ENCODE measurements at regions not wholly inside any gene's neighbourhood (a gene's known extent, or its start where the extent isn't known, plus 50 kb on each side); places are given as distances from the start of the nearest gene placed in this dataset.

DNA sequence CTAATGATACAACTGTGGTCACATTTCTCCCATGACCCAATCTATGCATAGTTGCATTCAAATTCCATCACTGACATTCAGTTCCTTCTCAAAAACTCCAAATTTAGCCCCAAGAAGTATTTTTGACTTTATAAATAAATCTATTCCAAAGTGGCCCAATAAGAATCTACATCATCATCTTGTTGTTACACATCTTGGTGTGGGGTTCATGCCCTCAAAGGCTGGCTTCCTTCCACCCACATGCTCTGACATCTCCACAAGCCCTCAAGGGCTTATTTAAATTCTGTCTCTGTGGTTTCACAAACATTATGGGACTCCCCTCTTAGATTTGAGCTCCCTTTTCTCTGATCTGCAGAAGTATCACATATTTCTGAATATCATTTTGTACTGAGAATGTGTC, 585.3 kb upstream of the BTBD3 start:
- DNase-seq = no peak

- DNase-seq = no peak
Measured at GRCh38 chr20:11333634-11334033, 584.1 kb upstream of the BTBD3 start.

- no peak for DNase-seq
Measured at GRCh38 chr20:11337361-11338130, 580.1 kb upstream of the BTBD3 start.

GRCh38 chr20:11338496-11339306, 579.0 kb upstream of the BTBD3 start:
- no peak for DNase-seq

- DNase-seq = no peak
Measured at GRCh38 chr20:11344939-11345338, 572.8 kb upstream of the BTBD3 start.

DNA sequence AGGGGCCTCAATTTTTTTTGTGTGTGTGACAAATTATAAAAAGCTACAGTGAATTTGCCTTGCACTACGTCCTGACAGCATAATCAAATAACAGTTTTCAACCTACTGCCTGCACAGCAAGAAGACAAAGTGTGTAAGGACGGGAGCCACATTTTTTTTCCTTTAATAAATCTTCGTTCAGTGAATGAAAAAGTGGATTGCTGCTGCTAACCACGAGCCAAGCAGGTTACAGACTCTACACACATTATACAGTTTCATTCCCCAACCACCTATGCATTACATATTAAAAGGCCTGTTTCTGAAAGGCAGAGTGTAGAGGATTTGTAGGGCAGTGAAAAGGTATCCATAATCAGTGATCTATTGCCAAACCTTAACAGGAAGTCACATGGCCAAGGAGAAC, 570.0 kb upstream of the BTBD3 start:
- DNase-seq = no peak

DNA sequence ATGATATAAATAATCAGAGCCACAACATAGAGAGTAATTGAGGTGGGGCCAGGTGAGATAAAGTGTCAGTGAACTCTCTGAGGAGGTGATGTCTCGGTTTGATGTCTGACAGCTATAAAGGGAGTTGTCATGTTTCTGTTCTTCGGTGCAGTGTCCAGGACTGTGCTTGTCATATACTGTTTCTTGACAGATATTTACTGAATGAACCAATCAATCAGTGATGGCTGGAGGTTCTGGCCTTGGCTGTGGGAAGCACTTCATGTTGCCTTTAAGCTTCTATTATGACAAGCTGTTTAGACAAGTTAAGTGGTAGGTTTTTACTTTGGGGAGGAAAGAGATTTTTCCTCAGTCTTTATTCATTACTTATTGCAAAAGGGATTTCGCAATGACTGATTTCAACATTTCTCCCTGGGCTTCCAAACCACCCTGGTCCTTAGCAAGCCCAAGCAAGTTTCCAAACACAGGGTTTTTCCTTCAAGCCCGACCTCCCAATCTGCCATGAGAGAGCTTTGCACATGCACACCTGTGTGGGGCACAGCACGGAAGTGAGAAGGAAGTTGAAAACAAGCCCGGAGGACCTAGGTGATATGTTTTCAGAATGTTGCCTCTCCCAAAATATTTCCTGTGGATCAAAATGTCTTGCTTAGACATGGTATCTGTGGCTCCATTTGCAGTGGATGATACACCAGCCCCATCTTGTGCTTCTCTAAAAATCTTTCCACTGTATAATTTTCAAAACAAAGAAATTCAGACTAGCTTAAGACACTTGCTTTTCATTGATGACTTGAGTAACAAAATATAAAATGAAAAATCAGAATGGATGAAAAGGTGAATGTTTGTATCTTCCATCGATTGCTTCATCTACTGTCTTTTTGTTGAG, 567.3 kb upstream of the BTBD3 start:
- DNase-seq = no peak

DNA sequence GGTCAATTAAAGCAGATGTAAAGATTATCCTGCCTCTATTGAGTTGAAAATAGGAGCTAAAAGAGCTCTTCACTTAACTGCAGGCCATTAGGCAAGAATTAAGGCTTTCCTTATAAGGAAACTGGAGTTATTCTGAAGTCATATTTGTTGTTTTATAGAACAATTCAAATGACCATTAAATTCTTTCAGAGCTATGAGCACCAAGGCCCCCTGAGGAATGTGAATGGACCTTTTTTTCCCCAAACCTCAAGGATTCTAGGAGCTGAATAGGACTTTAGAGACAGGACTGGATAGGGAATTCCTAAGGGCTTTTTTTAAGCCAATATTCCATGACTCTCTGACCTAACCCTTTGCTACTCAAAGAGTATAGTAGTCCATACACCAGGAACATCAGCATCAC, 565.7 kb upstream of the BTBD3 start:
- DNase-seq = no peak

DNA sequence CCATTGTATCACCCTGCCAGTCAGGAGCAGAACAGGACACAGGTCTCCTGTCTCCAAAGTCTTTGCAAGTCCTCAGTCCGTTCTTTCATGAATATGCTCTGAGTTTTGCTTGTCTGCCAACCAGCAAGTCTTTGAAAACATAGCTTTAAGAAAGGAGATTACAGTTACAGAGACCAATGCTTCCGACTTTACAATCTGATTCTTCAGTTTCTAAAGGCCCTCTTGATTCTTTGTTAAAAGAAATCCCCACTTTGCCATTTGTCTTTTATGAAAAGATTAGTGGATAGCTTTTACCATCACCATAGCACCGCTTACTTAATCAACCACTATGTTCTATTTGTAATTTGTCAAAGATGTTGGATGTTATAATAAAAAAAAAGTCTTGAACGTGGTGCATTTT, 562.8 kb upstream of the BTBD3 start:
- no peak for DNase-seq

GRCh38 chr20:11355345-11355744, 562.3 kb upstream of the BTBD3 start:
- no peak for DNase-seq

DNA sequence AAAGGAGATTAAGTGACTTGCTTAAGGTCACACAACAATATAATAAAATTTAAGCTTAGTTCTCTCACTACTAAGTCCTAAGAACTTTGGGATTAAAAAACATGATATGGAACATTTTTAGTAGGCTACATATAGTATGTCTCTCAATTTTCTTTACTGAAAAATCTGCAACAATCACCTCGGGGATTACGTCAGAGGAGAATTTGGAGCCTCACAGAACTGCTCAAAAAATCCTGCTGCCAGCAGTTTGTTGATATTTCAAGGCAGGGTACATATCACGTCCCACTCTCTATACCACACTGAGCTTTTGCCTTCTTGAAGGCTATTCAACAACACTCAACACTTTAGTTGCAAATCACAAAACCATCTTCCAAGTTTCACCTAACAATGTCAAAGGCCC, 561.6 kb upstream of the BTBD3 start:
- no peak for DNase-seq

DNA sequence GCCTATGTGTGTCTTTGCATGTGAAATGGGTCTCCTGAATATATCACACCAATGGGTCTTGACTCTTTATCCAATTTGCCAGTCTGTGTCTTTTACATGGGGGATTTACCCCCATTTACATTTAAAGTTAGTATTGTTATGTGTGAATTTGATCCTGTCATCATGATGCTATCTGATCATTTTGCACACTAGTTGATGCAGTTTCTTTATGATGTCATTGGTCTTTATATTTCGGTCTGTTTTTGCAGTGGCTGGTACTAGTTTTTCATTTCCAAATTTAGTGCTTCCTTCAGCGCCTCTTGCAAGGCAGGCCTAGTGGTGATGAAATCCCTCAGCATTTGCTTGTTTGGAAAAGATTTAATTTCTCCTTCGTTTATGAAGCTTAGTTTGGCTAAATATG, 555.2 kb upstream of the BTBD3 start:
- DNase-seq = no peak

- no peak for DNase-seq
Measured at GRCh38 chr20:11364736-11365135, 553.0 kb upstream of the BTBD3 start.

DNA sequence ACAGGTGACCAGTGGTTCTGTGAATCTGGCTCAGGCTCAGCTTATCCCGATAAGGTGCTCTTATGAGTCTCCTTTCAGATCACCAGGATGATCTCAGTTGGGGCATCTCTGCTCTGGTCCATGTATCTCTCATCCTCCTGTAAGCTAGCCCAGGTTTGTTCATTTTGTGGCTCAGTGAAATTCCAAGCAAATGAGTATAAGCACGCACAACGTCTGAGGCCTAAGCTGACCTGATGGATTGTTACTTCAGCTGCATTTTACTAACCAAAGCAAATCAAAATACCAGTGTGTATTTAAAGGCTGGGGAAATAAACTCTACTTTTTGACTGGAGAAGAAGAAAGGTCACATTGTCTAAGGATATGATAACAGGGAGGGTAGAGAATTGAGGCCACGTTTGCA, 551.0 kb upstream of the BTBD3 start:
- no peak for DNase-seq

GRCh38 chr20:11368499-11368898, 549.2 kb upstream of the BTBD3 start:
- DNase-seq = no peak

GRCh38 chr20:11368965-11369711, 548.6 kb upstream of the BTBD3 start:
- no peak for DNase-seq

DNA sequence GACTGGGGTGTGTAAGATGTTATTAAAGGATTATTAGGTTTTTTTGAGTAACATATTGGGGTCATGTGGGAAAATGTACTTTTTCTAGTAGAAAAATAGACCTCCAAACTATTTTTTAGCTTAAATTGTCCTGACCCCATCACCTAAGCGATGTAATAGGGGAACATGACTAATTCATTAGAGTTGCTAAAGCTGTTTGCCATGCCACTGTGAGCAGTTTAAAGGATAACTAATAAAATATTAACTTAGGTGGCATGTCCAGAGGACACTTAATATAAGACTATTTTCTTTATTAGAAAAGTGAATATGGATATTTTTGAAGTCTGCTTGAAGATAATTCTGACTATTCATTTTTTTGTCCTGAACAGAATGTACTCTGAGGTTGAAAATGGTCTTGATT, 545.9 kb upstream of the BTBD3 start:
- DNase-seq = no peak

GRCh38 chr20:11372876-11373790, 544.6 kb upstream of the BTBD3 start:
- DNase-seq = no peak

DNA sequence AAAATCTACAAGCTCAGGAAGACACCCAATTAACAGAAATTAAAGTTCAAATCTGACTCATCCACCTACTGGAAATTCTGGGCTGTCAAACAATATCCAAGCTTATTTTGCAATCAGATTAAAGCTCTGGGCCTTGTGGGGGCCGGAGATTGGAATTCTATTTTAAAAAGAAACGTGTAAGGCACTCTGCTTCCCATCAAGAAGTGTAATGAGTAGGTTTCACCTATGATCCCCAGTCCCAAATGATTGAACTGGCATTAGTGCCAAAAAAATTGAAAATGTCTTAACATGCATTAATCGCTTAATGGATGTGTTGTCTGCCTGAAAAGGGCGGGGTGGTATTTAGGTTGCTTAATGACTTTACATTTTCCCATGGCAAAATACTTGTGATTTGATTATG, 542.4 kb upstream of the BTBD3 start:
- no peak for DNase-seq

GRCh38 chr20:11375966-11376365, 541.7 kb upstream of the BTBD3 start:
- no peak for DNase-seq

DNA sequence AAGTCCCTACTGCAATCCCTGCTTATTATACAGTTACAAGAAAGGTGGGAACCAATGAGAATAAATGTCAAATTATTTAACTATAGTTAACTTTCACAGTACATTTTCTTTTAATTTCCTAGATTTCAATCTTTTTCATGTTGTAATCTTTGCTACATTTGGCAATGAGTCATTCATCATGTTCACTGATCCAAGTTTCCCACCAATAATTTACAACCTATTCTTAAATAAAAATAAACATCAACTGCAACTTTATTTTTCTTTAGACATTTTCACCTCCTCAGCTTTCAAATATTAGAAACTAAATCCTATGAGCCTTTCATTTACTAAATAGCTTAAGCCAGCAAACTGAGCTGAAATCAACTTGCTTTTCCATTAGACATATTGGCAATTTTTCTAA, 541.3 kb upstream of the BTBD3 start:
- DNase-seq = no peak

DNA sequence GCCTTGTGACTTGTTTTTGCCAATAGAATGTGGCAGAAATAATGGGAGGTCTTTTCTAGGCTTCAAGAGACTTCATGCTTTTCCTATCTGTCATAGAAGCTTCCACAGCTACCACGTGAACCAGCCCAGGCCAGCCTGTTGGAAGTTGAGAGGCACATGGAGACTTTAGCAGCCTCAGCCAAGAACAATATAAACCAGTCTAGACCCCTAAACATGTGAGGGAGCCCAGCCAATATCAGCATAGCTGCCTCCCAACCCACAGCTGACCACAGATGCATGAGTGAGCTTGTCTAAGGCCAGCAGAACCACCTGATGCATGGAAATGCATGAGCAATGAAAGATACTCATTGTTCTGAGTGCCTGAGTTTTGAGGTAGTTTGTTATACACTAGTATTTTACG, 540.7 kb upstream of the BTBD3 start:
- DNase-seq = no peak

All from stimulated activated CD4-positive, alpha-beta T cell treated with anti-CD3 and anti-CD28 coated beads, Interleukin-4, amount 100 ng/mL, for 4 hours (primary cell).